Left colon (tissue), 2 donors: ENCODE measurements at regions not wholly inside any gene's neighbourhood (a gene's known extent, or its start where the extent isn't known, plus 50 kb on each side); places are given as distances from the start of the nearest gene placed in this dataset.
A peak's percentile ranks its signal among the peaks of the same experiment; 100 is the strongest.
"Not testable (repeated sequence)": the region's sequence is repeated elsewhere in the genome, so short reads cannot be mapped to it uniquely, and the experiment has no call there.

Source experiments
- ATAC-seq: fragments of 200-7000 bp; cut with Tn5 transposase; one replicate; pipeline ENCODE4 v1.9.1; 2020; ENCODE audit warnings: mild to moderate bottlenecking, moderate library complexity
- DNase-seq, 2 donors: peaks; one replicate each; pipeline ENCODE4 v3.0.0-alpha.2; 2020
- intact Hi-C, 2 donors: fragments of 100-400 bp; cut with DNase I in 1 of 2; cut with micrococcal nuclease in 1 of 2; formaldehyde crosslinking; loops; one replicate each; pipeline versions ENCODE4 v1.11.2 to v1.14.0; 2022; cut with DNase I, micrococcal nuclease
- donor health status: DM: no; HTN: no; CAD: no.
- donor health status: DM: yes; HTN: yes; CAD: no.

GRCh38 chr5:56048124-56048523, 53.4 kb upstream of the IL6ST start:
- ATAC-seq = peak; percentile 78
- DNase-seq = peak in 1 of 2 donors; percentile 22
- intact Hi-C loops = no loop called here

GRCh38 chr5:56047448-56047847, 52.7 kb upstream of the IL6ST start:
- intact Hi-C loops = no loop called here
- DNase-seq (no peak), ATAC-seq (no peak)

- ATAC-seq = no peak
- intact Hi-C loops = no loop called here
- DNase-seq = no peak
Measured at GRCh38 chr5:56045469-56045868, 50.7 kb upstream of the IL6ST start.

- intact Hi-C loops, ATAC-seq, DNase-seq: not testable (repeated sequence)
Measured at GRCh38 chr5:56044746-56045428, 50.1 kb upstream of the IL6ST start.
